ENCODE measurements at regions not wholly inside any gene's neighbourhood (a gene's known extent, or its start where the extent isn't known, plus 50 kb on each side); places are given as distances from the start of the nearest gene placed in this dataset.

DNA sequence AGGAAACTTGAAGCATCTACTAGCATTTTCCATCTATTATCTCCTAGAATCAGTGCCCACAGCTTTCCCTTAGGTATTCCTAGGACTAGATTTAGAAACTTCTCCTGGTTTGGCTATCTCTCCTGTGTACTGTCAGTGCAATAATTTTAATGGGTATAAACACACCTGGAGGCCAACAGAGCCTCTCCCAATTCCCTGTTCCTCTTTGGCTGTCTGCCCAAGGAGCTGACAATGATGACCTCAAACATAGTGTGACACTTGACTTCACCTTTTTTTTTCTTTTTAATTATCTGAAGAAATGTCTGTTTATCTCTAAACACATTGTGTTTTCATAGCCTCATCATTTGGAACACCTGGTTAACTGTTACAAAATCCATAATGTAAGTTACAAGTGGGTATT, 754.5 kb upstream of the ALCAM start:
- TF ChIP-seq, protein P1, sequence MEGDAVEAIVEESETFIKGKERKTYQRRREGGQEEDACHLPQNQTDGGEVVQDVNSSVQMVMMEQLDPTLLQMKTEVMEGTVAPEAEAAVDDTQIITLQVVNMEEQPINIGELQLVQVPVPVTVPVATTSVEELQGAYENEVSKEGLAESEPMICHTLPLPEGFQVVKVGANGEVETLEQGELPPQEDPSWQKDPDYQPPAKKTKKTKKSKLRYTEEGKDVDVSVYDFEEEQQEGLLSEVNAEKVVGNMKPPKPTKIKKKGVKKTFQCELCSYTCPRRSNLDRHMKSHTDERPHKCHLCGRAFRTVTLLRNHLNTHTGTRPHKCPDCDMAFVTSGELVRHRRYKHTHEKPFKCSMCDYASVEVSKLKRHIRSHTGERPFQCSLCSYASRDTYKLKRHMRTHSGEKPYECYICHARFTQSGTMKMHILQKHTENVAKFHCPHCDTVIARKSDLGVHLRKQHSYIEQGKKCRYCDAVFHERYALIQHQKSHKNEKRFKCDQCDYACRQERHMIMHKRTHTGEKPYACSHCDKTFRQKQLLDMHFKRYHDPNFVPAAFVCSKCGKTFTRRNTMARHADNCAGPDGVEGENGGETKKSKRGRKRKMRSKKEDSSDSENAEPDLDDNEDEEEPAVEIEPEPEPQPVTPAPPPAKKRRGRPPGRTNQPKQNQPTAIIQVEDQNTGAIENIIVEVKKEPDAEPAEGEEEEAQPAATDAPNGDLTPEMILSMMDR (IDR thresholded peaks at IDR 0.05; ENCODE audit: poor library complexity), result no peak
- no peak for TF ChIP-seq EZH2 (IDR thresholded peaks at IDR 0.05; ENCODE audit: borderline replicate concordance)
